H1 (cell line): ENCODE measurements at regions not wholly inside any gene's neighbourhood (a gene's known extent, or its start where the extent isn't known, plus 50 kb on each side); places are given as distances from the start of the nearest gene placed in this dataset.

Source experiments
- BCL11A ChIP-seq, 2 experiments: IDR thresholded peaks; one replicate each; pipeline ENCODE4 v1.6.1; 2011; ENCODE audit warnings: low read depth in 2 of 2, low read length in 2 of 2, mild to moderate bottlenecking in 2 of 2
- CHD7 ChIP-seq: fragments of 300-600 bp; sonication (generic); IDR thresholded peaks from 2 replicates; pipeline ENCODE4 v1.7.1; 2012; ENCODE audit warnings: low read length, moderate library complexity, mild to moderate bottlenecking, inconsistent platforms; ENCODE audit not compliant: insufficient replicate concordance
- GTF2F1 ChIP-seq: IDR thresholded peaks from 2 replicates; pipeline ENCODE4 v1.6.1; 2012; ENCODE audit warnings: low read depth, low read length, improper control_type of control experiment, borderline replicate concordance
- NANOG ChIP-seq: IDR thresholded peaks from 2 replicates; pipeline ENCODE4 v1.6.1; 2011; ENCODE audit warnings: low read length, low read depth, mild to moderate bottlenecking, inconsistent platforms; ENCODE audit not compliant: insufficient read depth, poor library complexity, severe bottlenecking
- PHF8 ChIP-seq: fragments of 200-600 bp; sonication (generic); conservative IDR thresholded peaks from 2 replicates; pipeline ENCODE4 v1.7.1; 2012; ENCODE audit warnings: low read depth, mild to moderate bottlenecking, inconsistent platforms, low read length, moderate library complexity
- POLR2A ChIP-seq, 2 experiments: IDR thresholded peaks; 1 replicate in 1 of 2; 2 replicates in 1 of 2; pipeline ENCODE4 v1.6.1; 2011; ENCODE audit warnings: low read depth in 2 of 2, low read length in 2 of 2, mild to moderate bottlenecking in 2 of 2; ENCODE audit errors: control extremely low read depth in 1 of 2
- RXRA ChIP-seq: IDR thresholded peaks from 2 replicates; pipeline ENCODE4 v1.6.1; 2011; ENCODE audit warnings: low read depth, mild to moderate bottlenecking, low read length, moderate library complexity; ENCODE audit not compliant: insufficient read depth
- SP2 ChIP-seq: IDR thresholded peaks from 2 replicates; pipeline ENCODE4 v1.6.1; 2012; ENCODE audit warnings: mild to moderate bottlenecking, low read length, inconsistent platforms

- TF ChIP-seq CHD7 = no peak
- no peak for TF ChIP-seq SP2
- no peak for TF ChIP-seq RXRA
- TF ChIP-seq NANOG = no peak
- no peak for TF ChIP-seq POLR2A (IDR thresholded peaks at IDR 0.05; ENCODE audit: control extremely low read depth in 1 of 2, low read depth in 2 of 2, low read length in 2 of 2)
- TF ChIP-seq PHF8 = no peak
- TF ChIP-seq BCL11A (IDR thresholded peaks at IDR 0.05; ENCODE audit: low read depth in 2 of 2, low read length in 2 of 2) = no peak
- no peak for TF ChIP-seq GTF2F1
- TF ChIP-seq, all 59 proteins: peak for 0
These were observed 317.5 kb upstream of the SLCO3A1 start (continued) for GRCh38 chr15:91535856-91536500.
